Posterior cingulate gyrus (tissue), 11 donors: ENCODE measurements at regions not wholly inside any gene's neighbourhood (a gene's known extent, or its start where the extent isn't known, plus 50 kb on each side); places are given as distances from the start of the nearest gene placed in this dataset.
"Not testable (repeated sequence)": the region's sequence is repeated elsewhere in the genome, so short reads cannot be mapped to it uniquely, and the experiment has no call there.

Experiments
- DNase-seq, 10 donors: peaks; one replicate each; pipeline versions ENCODE4 v3.0.0 to v3.0.0-alpha.2; 2020 to 2021; ENCODE audit warnings: mixed read lengths in 3 of 10
- intact Hi-C: fragments of 100-400 bp; cut with DNase I; formaldehyde crosslinking; loops from one replicate; pipeline ENCODE4 v1.15.1; 2023

GRCh38 chr3:153928851-153929250 is 192.3 kb upstream of the ARHGEF26 start:
- intact Hi-C loops: loop anchor here (5.0 kb wide), 1 partner anchor 902 kb away; no protein-coding TSS in a partner anchor
- DNase-seq: no peak

- DNase-seq, intact Hi-C loops: not testable (repeated sequence)
Measured at GRCh38 chr3:153933481-153933880, 187.7 kb upstream of the ARHGEF26 start.

GRCh38 chr3:153944084-153944483 is 177.1 kb upstream of the ARHGEF26 start:
- DNase-seq: no peak
- intact Hi-C loops: no loop called here

- intact Hi-C loops: no loop called here
- no peak for DNase-seq
Measured at GRCh38 chr3:153951276-153951675, 169.9 kb upstream of the ARHGEF26 start.

GRCh38 chr3:153952091-153952490 is 169.1 kb upstream of the ARHGEF26 start:
- peak in 1 of 10 donors; percentile 37 for DNase-seq
- intact Hi-C loops: no loop called here

GRCh38 chr3:153956613-153957012 is 164.6 kb upstream of the ARHGEF26 start:
- DNase-seq: no peak
- intact Hi-C loops: no loop called here

DNA sequence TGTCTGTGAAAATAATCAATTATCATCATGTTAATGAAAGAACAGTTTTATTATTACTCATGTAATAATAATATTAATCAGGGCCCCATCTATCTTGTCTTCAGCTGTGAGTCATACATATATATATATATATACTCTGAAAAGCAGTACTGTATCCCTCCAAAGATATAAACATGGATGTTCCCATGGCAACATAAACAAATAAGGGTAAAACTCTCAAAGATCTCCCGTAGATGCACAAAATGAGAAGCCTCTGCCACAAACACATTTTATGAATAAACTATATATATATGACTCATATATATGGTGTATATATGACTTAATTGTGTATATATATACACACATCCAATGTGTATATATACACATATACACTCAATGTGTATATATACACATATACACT is 163.8 kb upstream of the ARHGEF26 start:
- no peak for DNase-seq
- intact Hi-C loops: no loop called here

GRCh38 chr3:153958635-153959595 is 162.3 kb upstream of the ARHGEF26 start:
- intact Hi-C loops: no loop called here

DNA sequence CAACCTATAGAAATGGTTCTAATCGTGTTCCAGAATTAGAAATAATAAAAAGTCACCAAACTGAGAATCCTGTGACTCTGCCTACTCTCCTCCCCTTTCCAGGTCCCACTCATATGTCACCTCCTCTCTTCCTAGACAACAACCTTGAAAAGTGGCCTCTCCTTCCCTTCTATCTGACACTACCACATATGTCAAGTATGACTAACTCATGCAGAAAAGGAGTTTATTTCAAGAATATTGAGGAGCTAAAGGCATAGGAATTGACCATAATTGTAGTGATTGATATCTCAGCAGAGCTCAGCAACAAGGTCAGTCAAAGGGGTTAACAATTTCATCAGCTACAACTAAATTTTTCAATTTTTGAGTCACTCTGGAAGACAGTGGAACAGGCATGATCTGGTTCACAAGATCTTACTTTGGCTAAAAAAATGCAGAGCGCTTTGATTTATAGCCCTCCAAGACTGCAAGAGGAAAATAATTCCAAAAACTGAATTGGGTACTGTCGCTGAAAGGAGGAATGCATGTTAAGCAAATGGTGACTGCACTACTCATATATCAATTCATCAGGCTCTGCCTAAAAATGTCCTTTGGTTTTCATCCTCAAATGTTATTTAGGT is 160.6 kb upstream of the ARHGEF26 start:
- no peak for DNase-seq
- intact Hi-C loops: no loop called here

More at GRCh38 chr3:153958635-153959595, 162.3 kb upstream of the ARHGEF26 start:
- DNase-seq: no peak

DNA sequence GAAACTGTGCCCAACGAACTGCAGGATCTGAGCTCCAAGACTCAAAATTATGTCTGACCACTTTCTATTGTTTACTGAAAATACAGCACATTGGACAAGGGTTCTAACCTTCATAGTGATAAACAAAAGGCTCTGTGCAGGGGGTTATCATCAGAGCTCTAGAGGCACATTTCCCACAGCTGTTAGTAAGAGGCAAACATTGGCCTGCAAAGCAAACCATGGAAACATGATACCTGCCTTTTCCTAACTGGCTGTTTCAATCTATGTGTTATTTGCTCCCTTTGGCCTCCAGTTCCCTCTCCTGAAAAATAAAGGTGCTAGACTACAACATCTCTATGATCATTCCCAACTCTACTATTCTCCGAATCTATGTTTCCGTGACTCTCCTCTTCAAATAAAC is 159.7 kb upstream of the ARHGEF26 start:
- DNase-seq: no peak
- intact Hi-C loops: no loop called here

DNA sequence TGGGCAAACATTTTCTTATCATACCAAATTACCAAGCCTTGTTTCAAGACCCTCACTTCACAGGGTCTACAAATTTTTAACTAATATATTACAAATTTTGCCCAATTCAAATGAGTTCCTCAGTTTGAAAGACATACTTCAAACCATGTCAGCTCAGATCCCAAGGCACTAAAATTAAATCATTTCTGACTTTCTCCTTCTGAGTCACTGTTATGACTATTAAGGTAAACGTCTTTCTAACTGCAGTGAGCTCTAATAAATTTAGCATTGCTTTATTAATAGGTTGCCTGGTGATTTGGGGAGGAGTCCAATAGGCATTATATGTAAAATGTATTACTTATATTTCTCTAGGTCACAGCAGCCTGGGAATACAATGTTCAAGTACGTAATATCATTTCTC is 158.2 kb upstream of the ARHGEF26 start:
- intact Hi-C loops: no loop called here
- no peak for DNase-seq

- intact Hi-C loops: no loop called here
- no peak for DNase-seq
Measured at GRCh38 chr3:153967260-153967659, 153.9 kb upstream of the ARHGEF26 start.

GRCh38 chr3:153970047-153970446 is 151.1 kb upstream of the ARHGEF26 start:
- intact Hi-C loops: loop anchor here (5.0 to 10.0 kb wide), 2 partner anchors 285 to 928 kb away; no protein-coding TSS in a partner anchor
- no peak for DNase-seq

DNA sequence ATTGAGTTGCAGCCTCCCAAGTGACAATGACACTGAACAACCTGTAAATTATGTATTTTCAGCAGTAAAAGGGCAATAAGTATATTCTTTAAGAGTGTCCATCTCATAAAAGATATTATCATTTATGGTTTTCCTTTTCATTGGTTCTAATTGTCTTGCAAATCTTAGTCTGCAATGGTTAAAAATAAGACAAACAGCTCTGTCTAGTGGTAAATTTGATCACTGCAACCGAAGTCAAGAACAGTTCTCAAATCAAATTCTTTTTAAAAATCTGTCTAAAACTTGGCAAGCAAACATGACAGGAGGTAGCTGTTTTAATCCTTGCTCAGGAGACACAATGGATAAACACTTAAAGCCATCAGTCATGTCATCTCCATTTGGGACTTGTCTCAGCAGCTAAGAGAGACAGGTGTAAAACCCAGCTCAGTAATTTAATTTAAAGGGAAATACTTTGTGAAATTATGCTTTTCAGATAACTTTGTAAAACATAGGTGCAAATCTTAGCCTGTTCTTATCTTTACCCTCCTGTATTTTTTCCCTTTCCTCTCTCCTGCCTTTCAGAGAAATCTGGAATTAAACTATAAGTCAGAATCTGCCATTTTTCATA is 150.3 kb upstream of the ARHGEF26 start:
- intact Hi-C loops: loop anchor here (5.0 to 10.0 kb wide), 2 partner anchors 284 to 929 kb away; no protein-coding TSS in a partner anchor
- no peak for DNase-seq

DNA sequence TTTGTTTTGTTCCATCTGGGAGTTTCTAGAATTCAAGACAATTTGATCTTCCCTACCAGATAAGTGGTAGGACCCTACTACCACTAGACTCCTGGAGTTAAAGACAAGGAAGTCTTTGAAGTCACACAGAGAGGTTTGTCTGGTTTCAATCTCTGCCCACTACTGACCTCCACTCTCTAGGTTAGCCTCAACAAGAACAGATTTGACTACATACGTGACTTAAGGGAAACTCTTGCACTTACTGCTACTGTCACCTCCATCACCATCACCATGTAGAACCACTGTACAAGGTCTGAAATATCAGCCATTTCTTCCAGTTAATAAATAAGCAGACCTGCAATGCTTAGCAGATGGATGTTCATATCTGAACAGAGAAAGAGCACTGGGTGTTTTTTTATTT is 148.3 kb upstream of the ARHGEF26 start:
- intact Hi-C loops: loop anchor here (5.0 to 10.0 kb wide), 2 partner anchors 282 to 931 kb away; no protein-coding TSS in a partner anchor

DNA sequence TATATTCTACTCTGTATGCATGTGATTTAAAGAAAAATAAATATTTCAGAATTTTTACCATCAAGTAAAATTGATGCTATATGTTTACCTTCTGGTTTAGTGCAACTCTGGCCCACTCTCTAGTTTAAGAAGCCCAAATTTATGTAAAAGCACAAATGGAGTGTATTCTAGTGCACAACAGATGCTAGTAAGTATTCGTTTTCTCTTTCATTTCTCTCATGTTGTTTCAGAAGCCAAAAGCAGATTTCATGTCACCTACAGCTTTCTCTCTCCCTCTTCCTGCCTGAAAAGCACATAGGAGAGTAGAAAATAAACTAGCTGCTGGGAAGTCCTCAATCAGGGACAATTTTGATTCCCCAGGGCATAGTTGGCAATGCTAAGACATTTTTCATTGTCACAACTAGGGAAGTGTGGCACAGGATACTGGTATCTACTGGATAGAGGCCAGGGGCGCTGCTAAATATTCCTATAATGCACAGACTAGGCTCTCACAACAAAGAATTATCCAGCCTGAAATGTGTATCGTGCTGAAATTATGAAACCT is 147.4 kb upstream of the ARHGEF26 start:
- DNase-seq: no peak
- intact Hi-C loops: loop anchor here (5.0 to 10.0 kb wide), 2 partner anchors 281 to 931 kb away; no protein-coding TSS in a partner anchor

More for the DNA sequence above, 148.3 kb upstream of the ARHGEF26 start:
- no peak for DNase-seq

DNA sequence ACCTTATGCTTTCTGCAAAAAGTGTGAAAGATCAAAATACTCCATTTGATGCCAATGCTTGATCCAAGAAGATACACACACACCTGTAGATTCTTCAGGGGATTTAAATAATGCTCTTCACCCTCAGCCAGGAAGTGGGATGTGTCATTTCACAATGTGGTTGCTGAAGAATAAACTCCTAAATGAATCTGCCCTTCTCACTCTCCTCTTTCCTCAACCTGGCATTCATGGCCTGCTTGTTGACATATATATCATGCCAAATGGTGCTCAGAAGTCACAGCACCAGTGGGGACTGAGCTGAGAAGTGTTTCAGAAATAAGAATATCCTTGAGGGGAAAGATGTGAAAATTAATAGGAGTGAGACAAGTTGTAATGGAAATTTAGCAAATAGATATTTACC is 146.6 kb upstream of the ARHGEF26 start:
- no peak for DNase-seq
- intact Hi-C loops: loop anchor here (5.0 to 10.0 kb wide), 2 partner anchors 280 to 932 kb away; no protein-coding TSS in a partner anchor

DNA sequence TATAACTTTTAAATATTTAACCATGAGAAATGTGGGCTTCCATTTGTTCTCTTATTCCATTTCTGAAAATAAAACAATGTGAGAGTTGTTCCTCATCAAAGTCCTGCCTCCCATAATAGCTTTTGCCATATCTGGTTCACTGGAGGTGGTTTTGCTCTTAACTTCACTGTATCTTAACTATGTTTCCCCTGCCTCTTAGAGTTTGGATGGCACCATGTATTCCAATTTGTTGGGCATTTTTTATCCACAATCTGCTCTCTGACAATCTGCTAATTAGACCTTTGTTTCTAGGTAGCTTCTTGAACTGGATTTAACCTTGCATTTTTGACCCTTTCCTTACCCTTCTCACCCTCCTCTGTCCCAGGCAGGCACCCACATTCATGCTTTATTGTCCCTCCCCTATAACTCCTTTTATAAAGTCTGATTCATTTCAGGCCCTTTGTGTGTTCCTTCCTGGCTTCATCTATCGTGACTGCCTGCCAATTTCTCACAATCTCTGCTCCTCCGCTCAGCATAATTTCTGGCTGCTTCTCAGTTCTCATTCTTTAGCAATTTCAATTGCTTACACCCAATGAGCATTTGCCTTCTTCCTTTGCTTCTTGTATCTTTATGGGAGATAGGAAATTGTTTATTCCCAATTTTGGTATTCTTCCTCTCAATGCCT is 144.2 kb upstream of the ARHGEF26 start:
- intact Hi-C loops: loop anchor here (10.0 kb wide), 1 partner anchor 278 kb away; no protein-coding TSS in a partner anchor

DNA sequence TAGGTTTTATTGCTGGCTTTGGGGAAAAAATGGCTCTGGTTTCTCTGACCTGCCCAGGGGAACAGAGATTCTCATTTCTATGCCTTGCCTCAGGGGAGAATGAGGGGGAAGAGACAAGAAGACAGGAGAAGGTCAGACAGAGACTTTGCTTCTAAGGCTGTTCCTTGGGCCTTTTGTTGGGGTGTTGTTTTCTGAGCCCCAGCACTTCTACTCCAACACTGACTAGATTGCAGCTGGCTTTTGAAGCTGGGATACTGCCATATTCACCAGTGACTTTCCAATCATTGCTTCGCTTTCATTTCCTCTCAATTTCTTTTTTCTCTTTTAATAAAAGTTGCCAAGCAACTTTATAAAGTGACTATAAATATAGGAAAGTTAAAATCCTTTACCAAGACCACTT is 143.2 kb upstream of the ARHGEF26 start:
- intact Hi-C loops: loop anchor here (10.0 kb wide), 1 partner anchor 277 kb away; no protein-coding TSS in a partner anchor
- DNase-seq: no peak

More for the DNA sequence above, 144.2 kb upstream of the ARHGEF26 start:
- DNase-seq: peak in 3 of 10 donors; percentile 22 to 69 (median 23)
